ENCODE measurements at regions not wholly inside any gene's neighbourhood (a gene's known extent, or its start where the extent isn't known, plus 50 kb on each side); places are given as distances from the start of the nearest gene placed in this dataset.

GRCh38 chr22:48715511-48715910 lies 1112.2 kb downstream of the BRD1 start:
- TF ChIP-seq CTCF (conservative IDR thresholded peaks at IDR 0.05): no peak

GRCh38 chr22:48714231-48714630 lies 1113.4 kb downstream of the BRD1 start:
- H3K27ac ChIP-seq: no peak overlapping the region
- no peak for TF ChIP-seq CTCF (conservative IDR thresholded peaks at IDR 0.05)

More at GRCh38 chr22:48715511-48715910, 1112.2 kb downstream of the BRD1 start:
- H3K27ac ChIP-seq: no peak overlapping the region

GRCh38 chr22:48713272-48714205 lies 1114.1 kb downstream of the BRD1 start:
- no peak for TF ChIP-seq CTCF (conservative IDR thresholded peaks at IDR 0.05)
- no peak overlapping the region for H3K27ac ChIP-seq

GRCh38 chr22:48712558-48713271 lies 1115.0 kb downstream of the BRD1 start:
- TF ChIP-seq CTCF (conservative IDR thresholded peaks at IDR 0.05): no peak
- no peak overlapping the region for H3K27ac ChIP-seq

GRCh38 chr22:48711669-48712068 lies 1116.0 kb downstream of the BRD1 start:
- TF ChIP-seq CTCF (conservative IDR thresholded peaks at IDR 0.05): no peak
- no peak overlapping the region for H3K27ac ChIP-seq

- H3K27ac ChIP-seq: no peak overlapping the region
- TF ChIP-seq CTCF (conservative IDR thresholded peaks at IDR 0.05): no peak
Observed at GRCh38 chr22:48711031-48711431, 1116.6 kb downstream of the BRD1 start.

GRCh38 chr22:48710410-48710809 lies 1117.3 kb downstream of the BRD1 start:
- no peak for TF ChIP-seq CTCF (conservative IDR thresholded peaks at IDR 0.05)
- no peak overlapping the region for H3K27ac ChIP-seq

All from VCaP (cell line).